K562 (cell line): ENCODE measurements at regions not wholly inside any gene's neighbourhood (a gene's known extent, or its start where the extent isn't known, plus 50 kb on each side); places are given as distances from the start of the nearest gene placed in this dataset.

Experiments
- CBX2 ChIP-seq: fragments of 200-600 bp; sonication (generic); IDR thresholded peaks from one replicate; pipeline ENCODE4 v1.6.1; 2012; ENCODE audit warnings: mild to moderate bottlenecking, low read length, inconsistent platforms; ENCODE audit not compliant: insufficient read depth, poor library complexity, severe bottlenecking
- ELF2 ChIP-seq: fragments of 250-450 bp; sonication (Bioruptor Pico); IDR thresholded peaks from 2 replicates; pipeline ENCODE4 v1.5.0; 2021; ENCODE audit warnings: mild to moderate bottlenecking
- ELF4 ChIP-seq: fragments of 450-650 bp; formaldehyde crosslinking; IDR thresholded peaks from 2 replicates; pipeline ENCODE4 v1.4.0; 2022; ENCODE audit warnings: missing genetic modification characterization
- HIVEP1 ChIP-seq: fragments of 250-450 bp; sonication (Bioruptor Pico); IDR thresholded peaks from 2 replicates; pipeline ENCODE4 v1.4.0; 2020; ENCODE audit warnings: mild to moderate bottlenecking
- HMGN3 ChIP-seq: IDR thresholded peaks from 2 replicates; pipeline ENCODE4 v1.6.1; 2011; ENCODE audit warnings: borderline replicate concordance, low read depth, mild to moderate bottlenecking, mixed read lengths, low read length; ENCODE audit not compliant: insufficient read length; ENCODE audit errors: extremely low read depth
- KDM1A ChIP-seq, 2 experiments: fragments of 450-650 bp; IDR thresholded peaks; 2 replicates each; pipeline ENCODE4 v1.6.1; 2016; ENCODE audit warnings: mild to moderate bottlenecking in 2 of 2
- KHSRP ChIP-seq: fragments of 450-650 bp; IDR thresholded peaks from 2 replicates; pipeline ENCODE4 v1.6.1; 2017
- KLF10 ChIP-seq: fragments of 250-450 bp; sonication (Bioruptor Pico); IDR thresholded peaks from 2 replicates; pipeline ENCODE4 v1.6.1; 2021; ENCODE audit warnings: matching md5 sums
- KLF6 ChIP-seq: fragments of 250-450 bp; sonication (Bioruptor Pico); IDR thresholded peaks from 2 replicates; pipeline ENCODE4 v1.4.0; 2020; ENCODE audit warnings: mild to moderate bottlenecking, moderate library complexity, borderline replicate concordance
- NCOA2 ChIP-seq, 2 experiments: fragments of 450-650 bp; IDR thresholded peaks; 2 replicates each; pipeline ENCODE4 v1.6.1; 2018; ENCODE audit warnings: mild to moderate bottlenecking in 2 of 2, moderate library complexity in 1 of 2; ENCODE audit not compliant: partially characterized antibody in 2 of 2
- NR2C2 ChIP-seq, 2 experiments: fragments of 200-800 bp in 1 of 2; sonication (Bioruptor generic) in 1 of 2; sonication (generic) in 1 of 2; formaldehyde crosslinking in 1 of 2; IDR thresholded peaks; 2 replicates each; pipeline versions ENCODE4 v1.6.1 to v1.8.0; 2016 to 2022; ENCODE audit warnings: mild to moderate bottlenecking in 1 of 2, missing compliant biosample characterization in 1 of 2, missing genetic modification characterization in 1 of 2, missing genetic modification reagents in 1 of 2
- POLR2A ChIP-seq: fragments of 450-650 bp; conservative IDR thresholded peaks from 2 replicates; pipeline ENCODE4 v1.6.1; 2016
- RNF2 ChIP-seq: sonication (generic); IDR thresholded peaks from 2 replicates; pipeline ENCODE4 v1.6.1; 2016
- TCFL5 ChIP-seq: fragments of 250-450 bp; sonication (Bioruptor Pico); conservative IDR thresholded peaks from 2 replicates; pipeline ENCODE4 v1.6.1; 2021; ENCODE audit warnings: mild to moderate bottlenecking, moderate library complexity, matching md5 sums
- TGIF2 ChIP-seq: sonication (generic); formaldehyde crosslinking; IDR thresholded peaks from 2 replicates; pipeline ENCODE4 v1.8.1; 2022; ENCODE audit warnings: mild to moderate bottlenecking, missing genetic modification reagents, moderate library complexity
- ZNF431 ChIP-seq: sonication (generic); formaldehyde crosslinking; IDR thresholded peaks from 2 replicates; pipeline ENCODE4 v1.8.0; 2022; ENCODE audit warnings: mild to moderate bottlenecking, missing genetic modification reagents
- ZNF436 ChIP-seq: fragments of 250-450, 450-650 bp; sonication (Bioruptor Pico); formaldehyde crosslinking; IDR thresholded peaks from 2 replicates; pipeline ENCODE4 v1.7.0; 2020; ENCODE audit warnings: mild to moderate bottlenecking
- ZNF780A ChIP-seq: fragments of 250-450 bp; sonication (Bioruptor Pico); IDR thresholded peaks from 2 replicates; pipeline ENCODE4 v1.5.0; 2021; ENCODE audit warnings: mild to moderate bottlenecking
- TF ChIP-seq, protein P1 (sequence below), 2 experiments: fragments of 450-650 bp in 1 of 2; sonication (generic) in 1 of 2; formaldehyde crosslinking; conservative IDR thresholded peaks; 2 replicates each; pipeline versions ENCODE4 v1.4.0 to v1.8.1; 2020 to 2022; ENCODE audit warnings: mild to moderate bottlenecking in 1 of 2, missing genetic modification reagents in 1 of 2
- TF ChIP-seq, protein P2 (sequence below): fragments of 250-450 bp; sonication (Bioruptor Pico); IDR thresholded peaks from 2 replicates; pipeline ENCODE4 v1.4.0; 2020; ENCODE audit warnings: mild to moderate bottlenecking
- TF ChIP-seq, protein P3 (sequence below): fragments of 250-450 bp; sonication (Bioruptor Pico); IDR thresholded peaks from 2 replicates; pipeline ENCODE4 v1.8.0; 2021; ENCODE audit warnings: moderate library complexity, mild to moderate bottlenecking, inconsistent platforms
- TF ChIP-seq, protein P4 (sequence below): fragments of 450-650 bp; formaldehyde crosslinking; IDR thresholded peaks from 2 replicates; pipeline ENCODE4 v1.4.0; 2022; ENCODE audit warnings: missing genetic modification characterization
- TF ChIP-seq, protein P5 (sequence below): fragments of 250-450 bp; sonication (Bioruptor Pico); IDR thresholded peaks from 2 replicates; pipeline ENCODE4 v1.4.0; 2020; ENCODE audit warnings: mild to moderate bottlenecking, moderate library complexity
- TF ChIP-seq, protein P6 (sequence below): fragments of 250-450 bp; sonication (Bioruptor Pico); IDR thresholded peaks from 2 replicates; pipeline ENCODE4 v1.9.0; 2021; ENCODE audit warnings: mild to moderate bottlenecking

DNA sequence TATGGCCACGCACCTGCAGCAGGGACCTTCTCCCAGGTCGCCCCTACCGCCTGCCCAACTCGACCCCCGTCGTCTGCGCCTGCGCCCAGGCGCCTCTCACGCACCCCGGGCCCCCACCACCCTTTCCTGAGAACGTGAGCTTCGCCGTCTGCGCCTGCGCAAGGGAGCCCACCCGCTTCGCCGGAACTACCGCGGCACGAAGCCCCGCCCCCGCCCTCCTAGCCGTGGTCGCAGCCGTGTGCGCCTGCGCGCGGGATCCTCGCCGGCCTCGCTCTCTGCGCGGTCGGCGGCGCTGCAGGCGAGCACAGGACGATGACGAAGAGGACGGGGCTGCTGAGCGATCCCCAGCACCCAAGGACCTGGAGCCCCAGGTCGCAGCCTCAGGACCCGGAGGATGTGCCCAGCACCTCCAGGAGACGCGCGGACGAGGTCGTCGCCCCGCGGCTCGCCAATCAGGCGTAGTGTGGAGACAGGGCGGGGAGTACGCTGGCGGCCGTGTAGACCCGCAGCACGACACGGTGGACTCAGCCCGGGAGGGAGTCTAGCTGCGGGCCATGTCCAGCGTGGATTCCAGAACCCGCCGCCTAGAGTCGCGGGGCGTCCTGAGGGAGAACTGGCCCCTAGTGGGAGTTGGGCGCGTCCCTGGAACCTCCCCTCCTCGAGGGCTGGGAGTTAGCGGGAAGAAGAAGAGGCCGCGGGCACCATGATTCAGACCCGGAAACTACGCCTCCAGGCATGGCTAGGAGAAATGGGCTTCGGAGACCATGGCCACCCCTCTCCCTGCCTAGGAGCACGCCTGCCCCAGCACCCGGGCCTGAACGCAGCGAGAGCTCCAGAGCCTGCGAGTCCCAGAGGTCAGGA, 1120.8 kb upstream of the TMEM132C start (continued):
- no peak for TF ChIP-seq ZNF436 (CRISPR knock-in tag)
- no peak for TF ChIP-seq KLF10 (CRISPR knock-in tag)
- no peak for TF ChIP-seq KLF6
- no peak for TF ChIP-seq HIVEP1 (CRISPR knock-in tag)
- no peak for TF ChIP-seq ELF2 (CRISPR knock-in tag)
- TF ChIP-seq HMGN3 = peak; percentile 56
- TF ChIP-seq ELF4 (CRISPR knock-in tag) = no peak
- TF ChIP-seq NR2C2 (CRISPR knock-in tag; IDR thresholded peaks at IDR 0.05) = no peak
- no peak for TF ChIP-seq NR2C2 (tag; IDR thresholded peaks at IDR 0.05)
- peak; percentile 38; the same call in 1 of the 2 replicates for TF ChIP-seq RNF2
- TF ChIP-seq TCFL5 (CRISPR knock-in tag) = no peak
- peak; percentile 90 for TF ChIP-seq POLR2A
- no peak for TF ChIP-seq KDM1A (IDR thresholded peaks at IDR 0.05)
- TF ChIP-seq, protein P1, sequence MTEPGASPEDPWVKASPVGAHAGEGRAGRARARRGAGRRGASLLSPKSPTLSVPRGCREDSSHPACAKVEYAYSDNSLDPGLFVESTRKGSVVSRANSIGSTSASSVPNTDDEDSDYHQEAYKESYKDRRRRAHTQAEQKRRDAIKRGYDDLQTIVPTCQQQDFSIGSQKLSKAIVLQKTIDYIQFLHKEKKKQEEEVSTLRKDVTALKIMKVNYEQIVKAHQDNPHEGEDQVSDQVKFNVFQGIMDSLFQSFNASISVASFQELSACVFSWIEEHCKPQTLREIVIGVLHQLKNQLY (CRISPR knock-in tag; conservative IDR thresholded peaks at IDR 0.05) = no peak
- TF ChIP-seq, protein P2, sequence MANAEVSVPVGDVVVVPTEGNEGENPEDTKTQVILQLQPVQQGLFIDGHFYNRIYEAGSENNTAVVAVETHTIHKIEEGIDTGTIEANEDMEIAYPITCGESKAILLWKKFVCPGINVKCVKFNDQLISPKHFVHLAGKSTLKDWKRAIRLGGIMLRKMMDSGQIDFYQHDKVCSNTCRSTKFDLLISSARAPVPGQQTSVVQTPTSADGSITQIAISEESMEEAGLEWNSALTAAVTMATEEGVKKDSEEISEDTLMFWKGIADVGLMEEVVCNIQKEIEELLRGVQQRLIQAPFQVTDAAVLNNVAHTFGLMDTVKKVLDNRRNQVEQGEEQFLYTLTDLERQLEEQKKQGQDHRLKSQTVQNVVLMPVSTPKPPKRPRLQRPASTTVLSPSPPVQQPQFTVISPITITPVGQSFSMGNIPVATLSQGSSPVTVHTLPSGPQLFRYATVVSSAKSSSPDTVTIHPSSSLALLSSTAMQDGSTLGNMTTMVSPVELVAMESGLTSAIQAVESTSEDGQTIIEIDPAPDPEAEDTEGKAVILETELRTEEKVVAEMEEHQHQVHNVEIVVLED (CRISPR knock-in tag) = no peak
- TF ChIP-seq CBX2 = no peak
- TF ChIP-seq, protein P3, sequence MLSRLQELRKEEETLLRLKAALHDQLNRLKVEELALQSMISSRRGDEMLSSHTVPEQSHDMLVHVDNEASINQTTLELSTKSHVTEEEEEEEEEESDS = no peak
- TF ChIP-seq ZNF780A (CRISPR knock-in tag) = no peak
- TF ChIP-seq TGIF2 (CRISPR knock-in tag) = no peak
- TF ChIP-seq, protein P4, sequence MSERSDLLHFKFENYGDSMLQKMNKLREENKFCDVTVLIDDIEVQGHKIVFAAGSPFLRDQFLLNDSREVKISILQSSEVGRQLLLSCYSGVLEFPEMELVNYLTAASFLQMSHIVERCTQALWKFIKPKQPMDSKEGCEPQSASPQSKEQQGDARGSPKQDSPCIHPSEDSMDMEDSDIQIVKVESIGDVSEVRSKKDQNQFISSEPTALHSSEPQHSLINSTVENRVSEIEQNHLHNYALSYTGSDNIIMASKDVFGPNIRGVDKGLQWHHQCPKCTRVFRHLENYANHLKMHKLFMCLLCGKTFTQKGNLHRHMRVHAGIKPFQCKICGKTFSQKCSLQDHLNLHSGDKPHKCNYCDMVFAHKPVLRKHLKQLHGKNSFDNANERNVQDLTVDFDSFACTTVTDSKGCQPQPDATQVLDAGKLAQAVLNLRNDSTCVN (CRISPR knock-in tag) = no peak
- TF ChIP-seq, protein P5, sequence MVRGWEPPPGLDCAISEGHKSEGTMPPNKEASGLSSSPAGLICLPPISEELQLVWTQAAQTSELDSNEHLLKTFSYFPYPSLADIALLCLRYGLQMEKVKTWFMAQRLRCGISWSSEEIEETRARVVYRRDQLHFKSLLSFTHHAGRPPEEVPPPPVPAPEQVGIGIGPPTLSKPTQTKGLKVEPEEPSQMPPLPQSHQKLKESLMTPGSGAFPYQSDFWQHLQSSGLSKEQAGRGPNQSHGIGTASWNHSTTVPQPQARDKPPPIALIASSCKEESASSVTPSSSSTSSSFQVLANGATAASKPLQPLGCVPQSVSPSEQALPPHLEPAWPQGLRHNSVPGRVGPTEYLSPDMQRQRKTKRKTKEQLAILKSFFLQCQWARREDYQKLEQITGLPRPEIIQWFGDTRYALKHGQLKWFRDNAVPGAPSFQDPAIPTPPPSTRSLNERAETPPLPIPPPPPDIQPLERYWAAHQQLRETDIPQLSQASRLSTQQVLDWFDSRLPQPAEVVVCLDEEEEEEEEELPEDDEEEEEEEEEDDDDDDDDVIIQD (CRISPR knock-in tag) = no peak
- TF ChIP-seq ZNF431 (CRISPR knock-in tag) = no peak
- TF ChIP-seq KHSRP = no peak
- TF ChIP-seq, protein P6, sequence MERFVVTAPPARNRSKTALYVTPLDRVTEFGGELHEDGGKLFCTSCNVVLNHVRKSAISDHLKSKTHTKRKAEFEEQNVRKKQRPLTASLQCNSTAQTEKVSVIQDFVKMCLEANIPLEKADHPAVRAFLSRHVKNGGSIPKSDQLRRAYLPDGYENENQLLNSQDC = no peak
- TF ChIP-seq NCOA2 (IDR thresholded peaks at IDR 0.05; ENCODE audit: partially characterized antibody in 2 of 2) = no peak
